ENCODE measurements at regions not wholly inside any gene's neighbourhood (a gene's known extent, or its start where the extent isn't known, plus 50 kb on each side); places are given as distances from the start of the nearest gene placed in this dataset.

- Histone ChIP-seq H2BK5ac (ENCODE audit: low read depth, low read length, poor library complexity) (no peak overlapping the region), H3K4me1 (ENCODE audit: control insufficient read depth in 1 of 2, insufficient read depth in 2 of 2, low read length in 2 of 2) (no peaks in the 10 kb centered on the region), H3K4me2 (ENCODE audit: low read length) (no peak overlapping the region), H4K12ac (ENCODE audit: low read depth, low read length) (no peak overlapping the region), H3K4ac (ENCODE audit: low read depth, low read length) (no peak overlapping the region), H3K14ac (ENCODE audit: low read length) (no peak overlapping the region), H2BK120ac (ENCODE audit: insufficient read depth, low read length, poor library complexity) (no peak overlapping the region), H2AK5ac (ENCODE audit: low read length) (no peak overlapping the region), H3K27me3 (ENCODE audit: insufficient read depth, low read length) (no peaks in the 10 kb centered on the region), H2AFZ (ENCODE audit: insufficient read depth, low read length, poor library complexity) (no peak overlapping the region), H3K9ac (ENCODE audit: low read length) (no peak overlapping the region), H3K36me3 (ENCODE audit: control insufficient read depth in 1 of 2, insufficient read depth in 2 of 2, low read length in 2 of 2) (no peaks in the 10 kb centered on the region), H3K9me3 (ENCODE audit: insufficient read depth, low read depth, low read length) (no peaks in the 10 kb centered on the region), H3K79me1 (ENCODE audit: low read length) (no peaks in the 10 kb centered on the region), H4K91ac (ENCODE audit: low read depth, low read length) (no peak overlapping the region), H4K8ac (ENCODE audit: low read depth, low read length) (no peak overlapping the region), H3K27ac (ENCODE audit: low read depth, low read length) (no peak overlapping the region), H3K23ac (ENCODE audit: low read length) (no peak overlapping the region), H3K79me2 (ENCODE audit: control insufficient read depth, insufficient read depth, low read length, poor library complexity) (no peaks in the 10 kb centered on the region), H2BK12ac (ENCODE audit: low read length) (no peak overlapping the region), H3K4me3 (ENCODE audit: low read depth, low read length) (no peak overlapping the region), H3K18ac (ENCODE audit: low read length) (no peak overlapping the region)
- no CpG with 5 or more reads among the region's 11 CpGs for WGBS (ENCODE audit: extremely low coverage, insufficient coverage, insufficient read length)
- no peak for DNase-seq
These were observed 255.6 kb upstream of the PMEPA1 start for GRCh38 chr20:57965441-57965840.

- Histone ChIP-seq H3K9ac (ENCODE audit: low read length) (no peak overlapping the region), H2BK5ac (ENCODE audit: low read depth, low read length, poor library complexity) (no peak overlapping the region), H3K36me3 (ENCODE audit: control insufficient read depth in 1 of 2, insufficient read depth in 2 of 2, low read length in 2 of 2) (no peaks in the 10 kb centered on the region), H2BK120ac (ENCODE audit: insufficient read depth, low read length, poor library complexity) (no peak overlapping the region), H3K79me1 (ENCODE audit: low read length) (no peaks in the 10 kb centered on the region), H3K23ac (ENCODE audit: low read length) (no peak overlapping the region), H3K4me3 (ENCODE audit: low read depth, low read length) (no peak overlapping the region), H3K4ac (ENCODE audit: low read depth, low read length) (no peak overlapping the region), H3K79me2 (ENCODE audit: control insufficient read depth, insufficient read depth, low read length, poor library complexity) (no peaks in the 10 kb centered on the region), H2BK12ac (ENCODE audit: low read length) (no peak overlapping the region), H4K8ac (ENCODE audit: low read depth, low read length) (no peak overlapping the region), H4K91ac (ENCODE audit: low read depth, low read length) (no peak overlapping the region), H3K4me1 (ENCODE audit: control insufficient read depth in 1 of 2, insufficient read depth in 2 of 2, low read length in 2 of 2) (no peaks in the 10 kb centered on the region), H3K9me3 (ENCODE audit: insufficient read depth, low read depth, low read length) (no peaks in the 10 kb centered on the region), H3K27me3 (ENCODE audit: insufficient read depth, low read length) (no peaks in the 10 kb centered on the region), H3K18ac (ENCODE audit: low read length) (no peak overlapping the region), H3K27ac (ENCODE audit: low read depth, low read length) (no peak overlapping the region), H2AK5ac (ENCODE audit: low read length) (no peak overlapping the region), H3K4me2 (ENCODE audit: low read length) (no peak overlapping the region), H4K12ac (ENCODE audit: low read depth, low read length) (no peak overlapping the region), H2AFZ (ENCODE audit: insufficient read depth, low read length, poor library complexity) (no peak overlapping the region), H3K14ac (ENCODE audit: low read length) (no peak overlapping the region)
- no CpG with 5 or more reads among the region's 15 CpGs for WGBS (ENCODE audit: extremely low coverage, insufficient coverage, insufficient read length)
- DNase-seq = no peak
These were observed 254.4 kb upstream of the PMEPA1 start for GRCh38 chr20:57964011-57964862.

GRCh38 chr20:57960803-57961575 is 251.2 kb upstream of the PMEPA1 start:
- Histone ChIP-seq H3K9me3 (ENCODE audit: insufficient read depth, low read depth, low read length) (no peaks in the 10 kb centered on the region), H3K36me3 (ENCODE audit: control insufficient read depth in 1 of 2, insufficient read depth in 2 of 2, low read length in 2 of 2) (no peaks in the 10 kb centered on the region), H3K4me1 (ENCODE audit: control insufficient read depth in 1 of 2, insufficient read depth in 2 of 2, low read length in 2 of 2) (no peaks in the 10 kb centered on the region), H4K91ac (ENCODE audit: low read depth, low read length) (no peak overlapping the region), H3K18ac (ENCODE audit: low read length) (no peak overlapping the region), H3K79me1 (ENCODE audit: low read length) (no peaks in the 10 kb centered on the region), H2BK5ac (ENCODE audit: low read depth, low read length, poor library complexity) (no peak overlapping the region), H2BK120ac (ENCODE audit: insufficient read depth, low read length, poor library complexity) (no peak overlapping the region), H4K12ac (ENCODE audit: low read depth, low read length) (no peak overlapping the region), H3K27me3 (ENCODE audit: insufficient read depth, low read length) (no peaks in the 10 kb centered on the region), H3K14ac (ENCODE audit: low read length) (no peak overlapping the region), H3K23ac (ENCODE audit: low read length) (no peak overlapping the region), H3K9ac (ENCODE audit: low read length) (no peak overlapping the region), H3K4ac (ENCODE audit: low read depth, low read length) (no peak overlapping the region), H2AFZ (ENCODE audit: insufficient read depth, low read length, poor library complexity) (no peak overlapping the region), H3K79me2 (ENCODE audit: control insufficient read depth, insufficient read depth, low read length, poor library complexity) (no peaks in the 10 kb centered on the region), H2AK5ac (ENCODE audit: low read length) (no peak overlapping the region), H3K27ac (ENCODE audit: low read depth, low read length) (no peak overlapping the region), H4K8ac (ENCODE audit: low read depth, low read length) (no peak overlapping the region), H3K4me3 (ENCODE audit: low read depth, low read length) (no peak overlapping the region), H2BK12ac (ENCODE audit: low read length) (no peak overlapping the region), H3K4me2 (ENCODE audit: low read length) (no peak overlapping the region)
- DNase-seq = no peak
- no CpG with 5 or more reads among the region's 19 CpGs for WGBS (ENCODE audit: extremely low coverage, insufficient coverage, insufficient read length)

GRCh38 chr20:57959589-57959988 is 249.8 kb upstream of the PMEPA1 start:
- H2AFZ ChIP-seq (ENCODE audit: insufficient read depth, low read length, poor library complexity) = no peak overlapping the region
- no peaks in the 10 kb centered on the region for H3K4me1 ChIP-seq (ENCODE audit: control insufficient read depth in 1 of 2, insufficient read depth in 2 of 2, low read length in 2 of 2)
- no peak overlapping the region for H3K9ac ChIP-seq (ENCODE audit: low read length)
- H3K9me3 ChIP-seq (ENCODE audit: insufficient read depth, low read depth, low read length) = peaks cover 2% of the 10 kb centered on the region
- no peaks in the 10 kb centered on the region for H3K79me1 ChIP-seq (ENCODE audit: low read length)
- no peak overlapping the region for H3K4me2 ChIP-seq (ENCODE audit: low read length)
- no peak overlapping the region for H3K23ac ChIP-seq (ENCODE audit: low read length)
- no peak overlapping the region for H3K27ac ChIP-seq (ENCODE audit: low read depth, low read length)
- DNase-seq = no peak
- H4K91ac ChIP-seq (ENCODE audit: low read depth, low read length) = no peak overlapping the region
- no peak overlapping the region for H4K8ac ChIP-seq (ENCODE audit: low read depth, low read length)
- no peak overlapping the region for H2BK5ac ChIP-seq (ENCODE audit: low read depth, low read length, poor library complexity)
- no peak overlapping the region for H4K12ac ChIP-seq (ENCODE audit: low read depth, low read length)
- H2BK120ac ChIP-seq (ENCODE audit: insufficient read depth, low read length, poor library complexity) = no peak overlapping the region
- H3K79me2 ChIP-seq (ENCODE audit: control insufficient read depth, insufficient read depth, low read length, poor library complexity) = no peaks in the 10 kb centered on the region
- H3K4ac ChIP-seq (ENCODE audit: low read depth, low read length) = no peak overlapping the region
- H3K4me3 ChIP-seq (ENCODE audit: low read depth, low read length) = no peak overlapping the region
- WGBS (ENCODE audit: extremely low coverage, insufficient coverage, insufficient read length) = no CpG with 5 or more reads among the region's 4 CpGs
- H3K14ac ChIP-seq (ENCODE audit: low read length) = no peak overlapping the region
- no peak overlapping the region for H3K18ac ChIP-seq (ENCODE audit: low read length)
- no peaks in the 10 kb centered on the region for H3K36me3 ChIP-seq (ENCODE audit: control insufficient read depth in 1 of 2, insufficient read depth in 2 of 2, low read length in 2 of 2)
- H2BK12ac ChIP-seq (ENCODE audit: low read length) = no peak overlapping the region
- no peaks in the 10 kb centered on the region for H3K27me3 ChIP-seq (ENCODE audit: insufficient read depth, low read length)
- no peak overlapping the region for H2AK5ac ChIP-seq (ENCODE audit: low read length)
